HG02588 (cell line): ENCODE measurements at regions not wholly inside any gene's neighbourhood (a gene's known extent, or its start where the extent isn't known, plus 50 kb on each side); places are given as distances from the start of the nearest gene placed in this dataset.

ENCODE experiments used
- ATAC-seq: cut with Tn5 transposase; IDR thresholded peaks from one replicate; pipeline ENCODE4 v1.9.1; 2021; ENCODE audit warnings: mild to moderate bottlenecking, moderate library complexity; ENCODE audit not compliant: unreplicated experiment

DNA sequence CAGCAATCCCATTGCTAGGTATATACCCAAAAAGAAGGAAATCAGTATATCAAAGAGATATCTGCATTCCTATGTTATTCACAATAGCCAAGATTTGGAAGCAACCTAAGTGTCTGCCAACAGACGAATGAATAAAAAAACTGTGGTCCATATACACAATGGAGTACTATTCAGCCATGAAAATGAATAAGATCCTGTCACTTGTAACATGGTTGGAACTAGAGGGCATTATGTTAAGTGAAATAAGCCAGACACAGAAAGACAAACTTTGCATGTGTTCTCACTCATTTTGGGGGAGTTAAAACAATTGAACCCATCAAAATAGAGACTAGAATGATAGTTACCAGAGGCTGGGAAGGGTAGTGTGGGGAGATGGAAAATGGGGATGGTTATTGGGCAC lies 323.5 kb upstream of the NFE2L3 start:
- no peak for ATAC-seq

DNA sequence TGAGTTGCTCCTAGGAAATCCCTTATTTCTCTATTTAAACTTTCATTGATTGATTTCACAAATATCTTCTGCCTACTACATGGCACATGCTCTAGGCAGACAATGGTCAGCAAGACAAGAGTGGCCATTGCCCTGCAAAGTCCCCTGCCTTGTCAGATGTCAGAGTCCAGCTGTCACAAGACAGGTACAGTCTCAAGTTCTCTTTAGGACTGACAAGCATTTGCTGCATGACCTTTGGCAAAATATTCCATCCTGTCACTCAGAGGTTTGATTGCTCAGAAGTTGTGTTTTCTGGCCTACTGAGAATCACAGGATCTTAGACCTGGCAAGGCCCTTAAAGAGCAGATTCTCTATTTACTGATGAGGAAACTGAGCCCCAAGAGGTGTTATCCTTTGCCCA lies 322.3 kb upstream of the NFE2L3 start:
- no peak for ATAC-seq

GRCh38 chr7:25830215-25830614 lies 321.8 kb upstream of the NFE2L3 start:
- ATAC-seq = no peak

GRCh38 chr7:25831062-25831691 lies 320.8 kb upstream of the NFE2L3 start:
- ATAC-seq = no peak

GRCh38 chr7:25831831-25832411 lies 320.1 kb upstream of the NFE2L3 start:
- no peak for ATAC-seq

DNA sequence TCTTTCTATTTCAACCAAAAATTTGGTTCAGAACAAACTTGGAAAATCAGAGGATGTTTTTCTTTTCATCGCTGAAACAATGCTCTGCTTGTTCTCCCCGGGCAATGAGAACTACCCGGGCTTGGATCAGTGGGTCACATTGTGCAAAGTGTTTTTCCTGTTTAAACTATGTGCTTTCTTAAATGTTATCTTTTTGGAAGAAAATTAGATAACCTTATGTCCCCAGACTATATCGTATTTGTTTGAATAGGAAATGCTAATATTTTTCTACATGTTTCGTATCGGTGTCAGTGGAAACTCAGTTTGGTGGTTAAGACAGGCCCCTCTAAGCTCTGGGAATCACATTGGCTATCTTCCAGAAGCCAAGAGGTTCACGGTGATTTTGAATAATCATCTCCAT lies 319.5 kb upstream of the NFE2L3 start:
- no peak for ATAC-seq

GRCh38 chr7:25832929-25833328 lies 319.1 kb upstream of the NFE2L3 start:
- ATAC-seq = no peak

GRCh38 chr7:25834050-25834449 lies 317.9 kb upstream of the NFE2L3 start:
- ATAC-seq = no peak

DNA sequence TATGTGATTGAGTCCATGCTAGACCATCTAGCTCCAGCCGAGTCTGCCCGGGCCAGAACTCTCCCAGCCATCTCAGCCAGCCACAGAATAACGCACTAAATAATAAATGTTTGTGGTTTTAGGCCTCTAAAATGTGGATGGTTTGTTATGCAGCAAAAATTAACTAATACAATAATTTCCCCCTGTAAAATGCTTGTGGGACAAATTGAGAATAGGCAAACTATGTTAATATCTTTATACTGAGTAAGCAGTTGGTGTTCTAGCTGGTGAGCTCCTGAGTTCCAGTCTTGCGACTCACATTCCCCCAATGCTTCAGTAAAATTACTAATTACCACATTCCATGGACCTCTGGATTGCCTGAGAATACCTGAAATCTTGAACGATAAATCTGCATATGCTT lies 316.8 kb upstream of the NFE2L3 start:
- ATAC-seq = no peak

DNA sequence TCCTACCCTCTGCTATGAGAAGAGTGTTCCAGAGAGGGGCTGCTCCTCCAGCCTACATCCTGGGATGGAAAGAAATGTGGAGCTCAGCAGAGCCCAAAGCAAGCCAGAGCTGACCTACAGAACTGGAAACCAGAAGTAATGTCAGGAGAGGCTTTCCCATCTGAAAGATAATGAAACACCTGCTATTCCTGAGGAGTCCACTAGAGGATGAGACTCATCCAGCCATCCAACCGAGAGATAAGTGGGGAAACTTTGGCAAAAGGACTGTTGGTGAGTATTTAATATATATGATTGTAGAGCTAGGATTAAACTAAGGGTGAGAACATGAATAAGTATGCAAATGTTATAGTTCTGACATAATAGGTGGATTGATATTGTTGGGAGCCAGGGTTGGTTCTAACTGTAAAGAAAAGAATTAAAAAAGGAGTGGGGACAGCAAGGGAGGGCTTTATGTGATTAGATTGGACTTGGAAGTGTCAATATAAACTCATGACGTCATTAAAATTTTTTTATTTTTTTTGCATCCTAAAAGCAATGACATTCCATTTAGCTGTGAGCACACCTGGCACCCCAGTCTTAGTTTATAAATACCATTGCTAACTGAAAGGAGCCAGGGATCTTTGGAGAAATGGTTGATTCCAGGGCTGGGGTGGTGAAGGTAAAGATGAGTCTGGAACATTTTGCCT lies 312.8 kb upstream of the NFE2L3 start:
- ATAC-seq = no peak

- ATAC-seq = no peak
These were observed 311.7 kb upstream of the NFE2L3 start for GRCh38 chr7:25840209-25840792.

DNA sequence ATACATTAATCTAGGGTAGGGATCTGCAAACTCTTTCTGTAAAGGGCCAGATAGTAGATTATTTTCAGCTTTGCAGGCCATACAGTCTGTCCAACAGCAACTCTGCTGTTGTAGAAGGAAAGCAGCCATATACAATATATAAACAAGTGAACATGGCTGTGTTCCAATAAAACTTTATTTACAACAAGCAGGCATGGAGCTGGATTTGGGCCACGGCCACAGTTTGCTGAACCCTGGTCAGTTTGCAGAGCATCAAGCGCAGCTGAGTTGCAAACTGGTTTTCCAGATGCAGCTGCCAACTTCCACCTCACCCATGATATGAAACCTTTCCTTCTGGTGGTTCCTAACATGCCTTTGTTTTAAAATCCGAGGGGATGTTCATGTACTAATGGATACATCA lies 310.4 kb upstream of the NFE2L3 start:
- no peak for ATAC-seq

- ATAC-seq = no peak
These were observed 309.7 kb upstream of the NFE2L3 start for GRCh38 chr7:25842201-25842733.

DNA sequence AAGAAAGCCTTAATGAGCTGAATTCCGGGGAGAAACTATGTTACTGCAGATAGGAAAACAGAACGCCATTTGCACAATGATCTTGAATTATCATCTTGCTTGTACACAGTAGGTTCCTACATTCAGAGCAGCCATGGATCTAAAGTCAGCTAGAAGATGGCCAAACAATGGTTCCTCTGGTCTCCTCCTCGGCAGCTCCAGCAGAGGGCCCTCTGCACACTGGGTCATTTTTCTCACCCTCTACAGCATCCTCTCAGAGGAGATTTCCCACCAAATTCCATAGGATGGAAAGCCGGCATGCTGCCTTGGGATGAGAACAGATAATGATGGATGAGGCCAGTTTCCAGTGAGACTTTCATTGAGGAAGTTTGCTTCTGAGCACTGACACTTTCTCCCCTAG lies 308.5 kb upstream of the NFE2L3 start:
- no peak for ATAC-seq

- ATAC-seq = no peak
These were observed 307.7 kb upstream of the NFE2L3 start for GRCh38 chr7:25844102-25844870.

- ATAC-seq = no peak
These were observed 306.5 kb upstream of the NFE2L3 start for GRCh38 chr7:25845464-25845863.

DNA sequence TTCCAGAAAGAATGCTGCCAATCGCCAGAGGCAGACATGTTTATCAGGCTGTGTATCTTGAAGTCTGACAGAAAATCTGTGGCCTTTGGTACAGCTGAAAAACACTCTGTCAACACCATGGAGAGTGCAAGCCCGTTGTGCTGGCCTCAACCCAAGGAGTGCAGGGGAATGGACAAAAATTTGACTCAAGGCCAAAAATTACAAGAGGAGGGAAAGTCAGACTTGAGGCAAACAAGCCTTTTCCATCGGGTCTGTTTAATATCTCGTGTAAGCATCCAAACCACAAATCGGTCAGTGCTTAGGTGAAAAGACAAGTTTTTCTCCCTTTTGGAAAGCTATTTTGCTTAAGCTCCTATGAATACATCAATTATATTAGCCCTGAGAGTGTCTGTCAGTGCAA lies 305.3 kb upstream of the NFE2L3 start:
- no peak for ATAC-seq

GRCh38 chr7:25847336-25848070 lies 304.5 kb upstream of the NFE2L3 start:
- ATAC-seq = no peak

DNA sequence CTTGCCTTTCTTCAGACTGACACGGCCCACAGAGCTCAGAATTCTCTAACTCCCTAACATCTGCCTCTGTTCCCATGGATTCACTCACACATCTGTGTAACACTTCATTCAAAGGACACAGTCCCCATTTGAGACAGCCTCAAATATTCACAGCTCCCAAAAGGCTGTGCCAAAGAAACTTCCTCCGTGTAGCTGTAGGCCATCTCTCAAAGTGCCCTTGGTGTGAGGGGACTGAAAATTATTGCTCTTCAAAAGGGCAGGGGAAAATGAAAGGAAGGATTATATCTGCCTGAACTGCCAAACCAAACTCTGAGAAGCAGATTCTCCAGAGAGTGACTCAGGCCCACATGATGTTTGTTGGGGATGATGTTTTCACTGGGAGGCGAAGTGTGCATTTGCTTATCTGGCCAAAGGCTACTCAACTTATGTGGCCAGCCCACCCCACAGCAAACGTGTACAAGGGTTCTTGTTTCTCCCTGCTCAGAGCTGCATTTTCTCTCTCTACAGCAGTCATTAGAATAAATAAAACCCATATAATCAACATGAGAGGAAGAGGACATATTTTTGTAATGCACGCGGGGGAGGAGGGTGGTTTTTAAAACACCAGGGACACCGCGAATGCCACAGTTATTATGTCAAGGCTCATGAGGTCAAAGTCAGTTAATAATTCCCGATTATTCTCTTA lies 302.4 kb upstream of the NFE2L3 start:
- ATAC-seq = no peak

- no peak for ATAC-seq
These were observed 301.8 kb upstream of the NFE2L3 start for GRCh38 chr7:25850216-25850615.
